Lower lobe of right lung (tissue), 2 donors: ENCODE measurements at regions not wholly inside any gene's neighbourhood (a gene's known extent, or its start where the extent isn't known, plus 50 kb on each side); places are given as distances from the start of the nearest gene placed in this dataset.

Experiments used
- ATAC-seq, 2 donors: fragments of 200-7000 bp; cut with Tn5 transposase; one replicate each; pipeline ENCODE4 v1.9.1; 2020 to 2022; ENCODE audit warnings: mild to moderate bottlenecking in 2 of 2, moderate library complexity in 2 of 2
- DNase-seq: peaks from one replicate; pipeline ENCODE4 v3.0.0-alpha.2; 2020
- H3K27ac ChIP-seq: fragments of 200-600 bp; one replicate; pipeline ENCODE4 v1.8.0; 2022
- H3K27me3 ChIP-seq: fragments of 200-600 bp; one replicate; pipeline ENCODE4 v1.8.0; 2022; ENCODE audit warnings: low read depth
- H3K36me3 ChIP-seq: fragments of 200-600 bp; one replicate; pipeline ENCODE4 v1.8.0; 2022; ENCODE audit warnings: mild to moderate bottlenecking
- H3K4me1 ChIP-seq: fragments of 200-600 bp; one replicate; pipeline ENCODE4 v1.8.0; 2022
- H3K4me3 ChIP-seq: fragments of 200-600 bp; one replicate; pipeline ENCODE4 v1.8.0; 2022; ENCODE audit warnings: mild to moderate bottlenecking
- H3K9me3 ChIP-seq: fragments of 200-600 bp; one replicate; pipeline ENCODE4 v1.8.0; 2022
- intact Hi-C: fragments of 100-400 bp; cut with DNase I; formaldehyde crosslinking; loops from one replicate; pipeline ENCODE4 v1.11.0; 2022
- TF ChIP-seq, protein P1 (sequence below): fragments of 200-600 bp; IDR thresholded peaks from one replicate; pipeline ENCODE4 v1.8.0; 2022; ENCODE audit warnings: antibody characterized with exemption, mild to moderate bottlenecking
- donor health status: DM: no; HTN: yes; CAD: no; lungs with severe emphysema.

DNA sequence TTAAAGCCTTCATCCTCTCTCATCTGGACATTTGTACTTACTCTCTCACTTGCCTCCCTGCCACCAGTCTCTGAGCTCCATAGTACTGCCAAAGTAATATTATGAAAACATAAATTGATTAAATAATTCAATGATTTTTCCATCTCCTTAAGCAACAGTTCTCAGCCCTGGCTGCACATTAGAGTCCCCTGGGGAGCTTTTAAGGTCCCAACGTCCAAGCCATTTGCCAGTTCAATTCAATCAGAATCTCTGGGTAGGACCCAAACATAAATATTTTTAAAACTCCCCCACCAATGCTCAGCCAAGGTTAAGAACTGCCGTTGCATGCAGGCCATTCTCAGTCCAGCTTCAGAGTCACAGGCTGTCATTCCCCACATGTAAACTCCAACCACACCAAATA lies 114.4 kb upstream of the BMAL1 start:
- intact Hi-C loops: no loop called here
- Histone ChIP-seq H3K4me1 (no peaks in the 10 kb centered on the region), H3K27me3 (no peaks in the 10 kb centered on the region), H3K9me3 (no peaks in the 10 kb centered on the region), H3K36me3 (no peaks in the 10 kb centered on the region), H3K27ac (no peak overlapping the region), H3K4me3 (no peak overlapping the region)
- ATAC-seq (no peak), DNase-seq (no peak)
- TF ChIP-seq, protein P1, sequence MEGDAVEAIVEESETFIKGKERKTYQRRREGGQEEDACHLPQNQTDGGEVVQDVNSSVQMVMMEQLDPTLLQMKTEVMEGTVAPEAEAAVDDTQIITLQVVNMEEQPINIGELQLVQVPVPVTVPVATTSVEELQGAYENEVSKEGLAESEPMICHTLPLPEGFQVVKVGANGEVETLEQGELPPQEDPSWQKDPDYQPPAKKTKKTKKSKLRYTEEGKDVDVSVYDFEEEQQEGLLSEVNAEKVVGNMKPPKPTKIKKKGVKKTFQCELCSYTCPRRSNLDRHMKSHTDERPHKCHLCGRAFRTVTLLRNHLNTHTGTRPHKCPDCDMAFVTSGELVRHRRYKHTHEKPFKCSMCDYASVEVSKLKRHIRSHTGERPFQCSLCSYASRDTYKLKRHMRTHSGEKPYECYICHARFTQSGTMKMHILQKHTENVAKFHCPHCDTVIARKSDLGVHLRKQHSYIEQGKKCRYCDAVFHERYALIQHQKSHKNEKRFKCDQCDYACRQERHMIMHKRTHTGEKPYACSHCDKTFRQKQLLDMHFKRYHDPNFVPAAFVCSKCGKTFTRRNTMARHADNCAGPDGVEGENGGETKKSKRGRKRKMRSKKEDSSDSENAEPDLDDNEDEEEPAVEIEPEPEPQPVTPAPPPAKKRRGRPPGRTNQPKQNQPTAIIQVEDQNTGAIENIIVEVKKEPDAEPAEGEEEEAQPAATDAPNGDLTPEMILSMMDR: no peak

DNA sequence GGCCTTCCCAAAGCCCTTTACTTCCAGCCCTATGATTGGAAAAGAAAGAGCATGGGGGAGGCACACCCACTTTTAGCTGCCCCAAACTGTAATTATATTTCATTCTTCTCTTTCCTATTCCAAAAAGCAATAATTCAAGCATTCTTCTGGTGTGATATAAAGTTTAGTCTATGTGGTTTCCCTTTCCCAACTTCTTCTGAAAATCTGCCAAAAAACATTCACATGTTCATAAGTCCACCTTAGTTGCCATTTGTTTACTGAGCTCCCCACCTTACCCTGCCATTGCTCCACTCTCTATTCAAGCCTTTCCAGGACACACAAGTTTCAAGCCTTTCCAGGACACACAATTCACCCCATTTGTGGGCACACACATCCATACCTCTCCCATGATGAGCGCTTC lies 111.6 kb upstream of the BMAL1 start:
- TF ChIP-seq, protein P1: no peak
- no peak for ATAC-seq

DNA sequence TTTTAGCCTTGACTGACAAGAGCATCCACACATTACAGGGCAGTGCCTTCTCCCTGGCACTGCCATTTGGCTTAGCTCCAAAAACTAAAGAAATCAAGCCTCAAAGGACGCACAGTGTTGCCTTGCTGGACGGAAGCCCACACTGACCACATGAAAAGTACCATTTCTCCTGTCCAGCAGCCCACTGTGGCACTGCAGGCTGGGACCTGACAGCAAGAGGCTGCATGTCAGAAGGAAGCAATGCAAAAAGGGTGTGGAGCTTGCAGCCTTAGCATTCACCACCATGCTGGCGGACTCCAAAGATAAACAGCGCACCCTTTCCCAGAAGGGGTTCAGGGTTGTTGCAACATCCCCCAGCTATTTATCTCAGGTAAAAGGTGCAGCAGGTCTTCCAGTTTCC lies 109.3 kb upstream of the BMAL1 start:
- Histone ChIP-seq H3K9me3 (no peaks in the 10 kb centered on the region), H3K4me1 (peaks cover 6% of the 10 kb centered on the region), H3K4me3 (no peak overlapping the region), H3K36me3 (no peaks in the 10 kb centered on the region), H3K27ac (no peak overlapping the region), H3K27me3 (no peaks in the 10 kb centered on the region)
- DNase-seq (peak; percentile 45), ATAC-seq (peak; percentile 16 to 45)
- TF ChIP-seq, protein P1: no peak
- intact Hi-C loops: no loop called here

More for the DNA sequence above, 111.6 kb upstream of the BMAL1 start:
- Histone ChIP-seq H3K4me3 (no peak overlapping the region), H3K9me3 (no peaks in the 10 kb centered on the region), H3K27me3 (no peaks in the 10 kb centered on the region), H3K36me3 (no peaks in the 10 kb centered on the region), H3K4me1 (peaks cover 6% of the 10 kb centered on the region), H3K27ac (no peak overlapping the region)
- DNase-seq: no peak
- intact Hi-C loops: no loop called here

DNA sequence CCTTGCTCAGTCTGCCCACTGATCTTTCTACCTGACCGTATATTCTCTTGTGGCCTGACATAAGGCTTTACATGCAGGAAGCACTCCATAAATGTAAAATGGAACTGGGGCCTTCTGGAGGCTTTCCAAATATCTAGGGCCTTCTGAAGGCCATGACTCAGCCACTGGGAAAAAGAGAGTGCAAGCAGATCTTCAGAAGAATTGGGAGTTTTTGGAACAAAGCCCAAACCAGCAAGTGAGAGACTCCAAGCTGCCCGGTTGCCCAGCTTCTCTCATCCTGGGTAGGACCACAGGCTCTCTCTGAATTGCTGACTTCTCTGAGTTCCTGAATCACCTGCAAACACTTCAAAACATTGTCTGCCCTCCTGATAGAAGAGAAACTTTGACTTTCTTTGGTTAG lies 107.9 kb upstream of the BMAL1 start:
- H3K4me3 ChIP-seq: no peak overlapping the region
- H3K27me3 ChIP-seq: no peaks in the 10 kb centered on the region
- peaks cover 6% of the 10 kb centered on the region for H3K4me1 ChIP-seq
- H3K27ac ChIP-seq: no peak overlapping the region
- peak; percentile 34 to 39 for ATAC-seq
- intact Hi-C loops: no loop called here
- no peaks in the 10 kb centered on the region for H3K9me3 ChIP-seq
- TF ChIP-seq, protein P1: no peak
- DNase-seq: no peak
- H3K36me3 ChIP-seq: no peaks in the 10 kb centered on the region

DNA sequence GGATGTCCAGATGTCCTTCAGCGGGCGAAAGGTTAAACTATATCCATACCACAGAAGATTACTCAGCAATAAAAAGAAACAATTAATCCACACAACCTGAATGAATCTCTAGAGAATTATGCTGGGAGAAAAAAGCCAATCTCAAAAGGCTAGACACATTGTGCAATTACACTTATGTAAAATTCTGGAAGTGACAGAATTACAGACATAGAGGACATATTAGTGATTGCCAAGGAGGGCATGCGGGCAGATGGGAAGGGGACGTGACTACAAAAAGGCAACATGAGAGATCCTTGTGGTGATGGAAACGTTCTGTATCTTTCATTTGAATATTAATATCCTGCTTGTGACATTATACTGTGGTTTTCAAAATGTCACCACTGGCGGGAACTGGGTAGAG lies 103.5 kb upstream of the BMAL1 start:
- Histone ChIP-seq H3K27me3 (no peaks in the 10 kb centered on the region), H3K4me1 (peaks cover 6% of the 10 kb centered on the region), H3K27ac (no peak overlapping the region), H3K4me3 (no peak overlapping the region), H3K36me3 (no peaks in the 10 kb centered on the region), H3K9me3 (no peaks in the 10 kb centered on the region)
- TF ChIP-seq, protein P1: no peak
- DNase-seq: no peak
- intact Hi-C loops: no loop called here
- ATAC-seq: no peak
